SIG-M5 treated with dmso at 0.1 percent for 504 hours (cell line): ENCODE measurements at regions not wholly inside any gene's neighbourhood (a gene's known extent, or its start where the extent isn't known, plus 50 kb on each side); places are given as distances from the start of the nearest gene placed in this dataset.

Experiments used
- DNase-seq: peaks from one replicate; lab custom pipeline; 2025; ENCODE audit not compliant: unreplicated experiment; lab: John Stamatoyannopoulos, UW

- DNase-seq, result no peak
These were observed 308.9 kb downstream of the HDGFL1 start for GRCh38 chr6:22878324-22878701.

- DNase-seq, result no peak
These were observed 309.3 kb downstream of the HDGFL1 start for GRCh38 chr6:22878706-22879105.

- no peak for DNase-seq
These were observed 311.5 kb downstream of the HDGFL1 start for GRCh38 chr6:22880686-22881433.

- DNase-seq, result no peak
These were observed 313.2 kb downstream of the HDGFL1 start for GRCh38 chr6:22882581-22882980.

GRCh38 chr6:22883061-22883717 is 313.8 kb downstream of the HDGFL1 start:
- no peak for DNase-seq

GRCh38 chr6:22884456-22884855 is 315.1 kb downstream of the HDGFL1 start:
- DNase-seq, result no peak

GRCh38 chr6:22886650-22887581 is 317.6 kb downstream of the HDGFL1 start:
- no peak for DNase-seq

GRCh38 chr6:22888163-22888752 is 318.9 kb downstream of the HDGFL1 start:
- DNase-seq, result no peak

- DNase-seq, result no peak
These were observed 322.6 kb downstream of the HDGFL1 start for GRCh38 chr6:22891934-22892333.

- DNase-seq, result no peak
These were observed 323.1 kb downstream of the HDGFL1 start for GRCh38 chr6:22892452-22892851.

- no peak for DNase-seq
These were observed 327.3 kb downstream of the HDGFL1 start for GRCh38 chr6:22896696-22897095.

- DNase-seq, result no peak
These were observed 330.1 kb downstream of the HDGFL1 start for GRCh38 chr6:22899426-22899825.

- DNase-seq, result no peak
These were observed 334.5 kb downstream of the HDGFL1 start for GRCh38 chr6:22903826-22904225.

- DNase-seq, result no peak
These were observed 335.1 kb downstream of the HDGFL1 start for GRCh38 chr6:22904431-22904830.

GRCh38 chr6:22906091-22906549 is 336.8 kb downstream of the HDGFL1 start:
- DNase-seq, result no peak

GRCh38 chr6:22907085-22907484 is 337.7 kb downstream of the HDGFL1 start:
- DNase-seq, result no peak

- no peak for DNase-seq
These were observed 341.0 kb downstream of the HDGFL1 start for GRCh38 chr6:22910370-22910769.

- DNase-seq, result no peak
These were observed 344.2 kb downstream of the HDGFL1 start for GRCh38 chr6:22913612-22914011.

GRCh38 chr6:22917344-22917743 is 348.0 kb downstream of the HDGFL1 start:
- no peak for DNase-seq

- no peak for DNase-seq
These were observed 352.5 kb downstream of the HDGFL1 start for GRCh38 chr6:22921828-22922227.

GRCh38 chr6:22925304-22925835 is 356.0 kb downstream of the HDGFL1 start:
- no peak for DNase-seq
